ENCODE measurements at regions not wholly inside any gene's neighbourhood (a gene's known extent, or its start where the extent isn't known, plus 50 kb on each side); places are given as distances from the start of the nearest gene placed in this dataset.

DNA sequence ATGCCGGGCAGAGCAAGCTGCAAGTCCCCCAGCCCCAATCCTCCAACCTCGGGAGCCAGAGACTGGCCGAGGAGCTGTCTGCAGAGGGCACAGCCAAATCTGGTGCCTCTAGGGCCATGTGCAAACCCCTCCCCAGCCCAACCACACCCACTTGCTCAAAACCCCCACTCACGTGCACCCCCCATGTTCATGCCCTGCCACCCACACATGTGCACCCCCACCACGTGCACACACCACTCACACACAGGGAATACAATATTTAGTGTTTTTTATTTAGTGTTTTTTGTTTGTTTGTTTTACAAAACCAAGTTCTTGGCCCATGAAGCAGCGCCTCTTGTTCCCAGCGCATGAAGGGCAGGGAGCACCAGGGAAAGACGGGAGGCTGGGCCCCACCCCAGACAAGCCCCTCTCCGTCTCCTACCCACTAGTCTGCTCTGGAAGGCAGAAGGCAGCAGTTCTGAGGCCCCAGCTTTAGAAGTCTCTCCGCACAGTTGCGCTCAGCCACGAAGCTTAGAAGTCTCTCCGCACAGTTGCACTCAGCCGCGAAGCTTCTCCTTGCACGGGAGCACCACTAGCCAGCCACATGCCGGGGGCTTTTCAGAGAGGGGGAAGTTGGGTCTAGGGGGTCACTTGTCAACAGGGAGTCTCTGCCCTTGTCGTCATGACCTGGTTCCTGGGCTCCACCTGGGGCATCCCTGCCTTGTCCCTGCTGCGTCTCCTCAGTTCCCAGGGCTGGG is 276.1 kb upstream of the HDAC4 start:
- TF ChIP-seq CTCF (IDR thresholded peaks at IDR 0.05): no peak
- TF ChIP-seq POLR2A (IDR thresholded peaks at IDR 0.05): no peak
